CD4-positive, alpha-beta T cell (primary cell): ENCODE measurements at regions not wholly inside any gene's neighbourhood (a gene's known extent, or its start where the extent isn't known, plus 50 kb on each side); places are given as distances from the start of the nearest gene placed in this dataset.
"Not testable (repeated sequence)": the region's sequence is repeated elsewhere in the genome, so short reads cannot be mapped to it uniquely, and the experiment has no call there.

Source experiments
- ATAC-seq: fragments of 200-7000 bp; cut with Tn5 transposase; one replicate; pipeline ENCODE4 v1.10.0; 2022; ENCODE audit warnings: mild to moderate bottlenecking; ENCODE audit not compliant: poor library complexity
- CTCF ChIA-PET: fragments of 350-600 bp; sonication (Branson Sonifier 250); formaldehyde crosslinking; loops from one replicate; lab custom pipeline; 2021; ENCODE audit warnings: antibody characterized with exemption, inconsistent platforms; lab: Charles Lee
- POLR2A ChIA-PET: fragments of 350-600 bp; sonication (Branson Sonifier 250); formaldehyde crosslinking; loops from one replicate; lab custom pipeline; 2021; ENCODE audit warnings: antibody characterized with exemption, inconsistent platforms; lab: Charles Lee
- DNase-seq, 14 experiments: peaks; one replicate each; pipeline ENCODE4 v3.0.0-alpha.2; 2013 to 2020; ENCODE audit warnings: mixed read lengths in 2 of 14
- H3K27ac ChIP-seq, 2 donors: one replicate each; pipeline versions ENCODE4 v1.5.1 to v1.7.0; 2013; ENCODE audit warnings: low read length in 2 of 2, low read depth in 1 of 2, mild to moderate bottlenecking in 1 of 2
- H3K27me3 ChIP-seq, 2 experiments: 1 replicate in 1 of 2; 2 replicates in 1 of 2; pipeline versions ENCODE4 v1.6.1 to v1.7.0; 2013; ENCODE audit warnings: low read length in 2 of 2, control low read depth in 1 of 2, mild to moderate bottlenecking in 1 of 2, moderate library complexity in 1 of 2; ENCODE audit not compliant: insufficient read depth in 2 of 2, control insufficient read depth in 1 of 2
- H3K36me3 ChIP-seq: one replicate; pipeline ENCODE4 v1.6.1; 2013; ENCODE audit warnings: low read length, control low read depth; ENCODE audit not compliant: insufficient read depth
- H3K4me1 ChIP-seq: one replicate; pipeline ENCODE4 v1.6.1; 2013; ENCODE audit warnings: low read length, control low read depth; ENCODE audit not compliant: insufficient read depth
- H3K4me3 ChIP-seq: one replicate; pipeline ENCODE4 v1.5.1; 2013; ENCODE audit warnings: mild to moderate bottlenecking, low read length, moderate library complexity
- H3K9me3 ChIP-seq, 2 experiments: 1 replicate in 1 of 2; 2 replicates in 1 of 2; pipeline versions ENCODE4 v1.6.1 to v1.7.0; 2013; ENCODE audit warnings: low read length in 2 of 2, mild to moderate bottlenecking in 2 of 2, control low read depth in 1 of 2, moderate library complexity in 1 of 2; ENCODE audit not compliant: control insufficient read depth in 1 of 2, insufficient read depth in 1 of 2
- H3K27ac Mint-ChIP-seq: one replicate; pipeline ENCODE4 v1.8.0; 2020; ENCODE audit warnings: mixed read lengths
- H3K27me3 Mint-ChIP-seq: one replicate; pipeline ENCODE4 v1.8.0; 2021; ENCODE audit warnings: mixed read lengths
- H3K36me3 Mint-ChIP-seq: one replicate; pipeline ENCODE4 v1.8.0; 2021; ENCODE audit warnings: low read depth, mixed read lengths
- H3K4me1 Mint-ChIP-seq: one replicate; pipeline ENCODE4 v1.8.0; 2021; ENCODE audit warnings: low read depth, mixed read lengths
- H3K4me3 Mint-ChIP-seq: one replicate; pipeline ENCODE4 v1.8.0; 2020; ENCODE audit warnings: mild to moderate bottlenecking, mixed read lengths
- H3K9me3 Mint-ChIP-seq: one replicate; pipeline ENCODE4 v1.8.0; 2020; ENCODE audit warnings: mixed read lengths
- intact Hi-C, 2 experiments: fragments of 100-400 bp; cut with DNase I in 1 of 2; cut with micrococcal nuclease in 1 of 2; formaldehyde crosslinking; loops; one replicate each; pipeline versions ENCODE4 v1.15.1 to v1.9.0; 2023 to 2025; cut with DNase I, micrococcal nuclease
- TF ChIP-seq, protein P1 (sequence below): fragments of 200-600 bp; IDR thresholded peaks from one replicate; pipeline ENCODE4 v1.8.0; 2022; ENCODE audit warnings: antibody characterized with exemption, mild to moderate bottlenecking

DNA sequence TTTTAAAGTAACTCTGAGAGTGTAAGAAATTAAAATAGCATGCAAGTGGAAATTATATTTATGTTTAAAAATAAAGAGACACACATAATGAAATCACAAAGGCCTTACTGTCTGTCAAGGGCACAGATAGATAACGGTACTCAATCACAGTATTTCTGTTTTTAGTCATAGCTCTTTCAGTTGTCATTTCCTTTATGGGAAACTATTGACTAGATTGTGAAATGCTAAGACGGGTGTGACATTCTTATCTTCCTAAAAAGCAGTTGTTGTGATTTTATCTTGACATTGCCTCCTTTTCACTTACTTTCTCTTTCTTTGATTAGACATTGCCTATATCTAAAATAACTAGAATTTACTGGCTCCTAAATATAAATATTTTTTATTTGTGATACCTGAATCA lies 100.1 kb upstream of the PLSCR5 start:
- Histone ChIP-seq H3K27ac (no peak overlapping the region), H3K4me3 (no peak overlapping the region), H3K9me3 (peaks cover 0 to 9% of the 10 kb centered on the region in 2 experiments), H3K4me1 (no peaks in the 10 kb centered on the region), H3K27me3 (no peaks in the 10 kb centered on the region), H3K36me3 (no peaks in the 10 kb centered on the region)
- TF ChIP-seq, protein P1, sequence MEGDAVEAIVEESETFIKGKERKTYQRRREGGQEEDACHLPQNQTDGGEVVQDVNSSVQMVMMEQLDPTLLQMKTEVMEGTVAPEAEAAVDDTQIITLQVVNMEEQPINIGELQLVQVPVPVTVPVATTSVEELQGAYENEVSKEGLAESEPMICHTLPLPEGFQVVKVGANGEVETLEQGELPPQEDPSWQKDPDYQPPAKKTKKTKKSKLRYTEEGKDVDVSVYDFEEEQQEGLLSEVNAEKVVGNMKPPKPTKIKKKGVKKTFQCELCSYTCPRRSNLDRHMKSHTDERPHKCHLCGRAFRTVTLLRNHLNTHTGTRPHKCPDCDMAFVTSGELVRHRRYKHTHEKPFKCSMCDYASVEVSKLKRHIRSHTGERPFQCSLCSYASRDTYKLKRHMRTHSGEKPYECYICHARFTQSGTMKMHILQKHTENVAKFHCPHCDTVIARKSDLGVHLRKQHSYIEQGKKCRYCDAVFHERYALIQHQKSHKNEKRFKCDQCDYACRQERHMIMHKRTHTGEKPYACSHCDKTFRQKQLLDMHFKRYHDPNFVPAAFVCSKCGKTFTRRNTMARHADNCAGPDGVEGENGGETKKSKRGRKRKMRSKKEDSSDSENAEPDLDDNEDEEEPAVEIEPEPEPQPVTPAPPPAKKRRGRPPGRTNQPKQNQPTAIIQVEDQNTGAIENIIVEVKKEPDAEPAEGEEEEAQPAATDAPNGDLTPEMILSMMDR: no peak
- Mint-ChIP-seq H3K9me3 (no peaks in the 10 kb centered on the region), H3K27me3 (no peaks in the 10 kb centered on the region), H3K4me1 (no peaks in the 10 kb centered on the region), H3K4me3 (no peak overlapping the region), H3K27ac (no peak overlapping the region), H3K36me3 (no peaks in the 10 kb centered on the region)
- DNase-seq (no peak), ATAC-seq (no peak)
- intact Hi-C loops: no loop called here
- ChIA-PET CTCF (no interaction called here), POLR2A (no interaction called here)

DNA sequence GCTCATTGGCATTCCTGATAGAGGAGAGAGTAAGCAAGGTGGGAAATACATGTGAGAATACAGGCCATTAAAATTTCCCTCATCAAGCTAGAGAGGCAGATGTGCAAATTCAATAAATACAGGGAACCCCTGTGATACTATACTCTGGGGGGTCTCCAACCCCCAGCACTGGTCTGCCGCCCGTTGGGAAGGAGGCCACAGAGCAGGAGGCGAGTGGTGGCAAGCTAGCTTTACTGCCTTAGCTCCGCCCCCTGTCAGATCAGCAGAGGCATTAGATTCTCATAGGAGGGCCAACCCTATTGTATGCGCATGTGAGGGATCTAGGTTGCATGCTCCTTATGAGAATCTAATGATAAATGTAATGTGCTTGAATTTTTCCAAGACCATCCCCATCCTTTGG lies 97.1 kb upstream of the PLSCR5 start:
- no peak for DNase-seq
- H3K9me3 Mint-ChIP-seq: no peaks in the 10 kb centered on the region
- CTCF ChIA-PET: no interaction called here
- Histone ChIP-seq H3K4me3 (no peak overlapping the region), H3K36me3 (no peaks in the 10 kb centered on the region), H3K9me3 (peaks cover 0 to 9% of the 10 kb centered on the region in 2 experiments), H3K27me3 (no peaks in the 10 kb centered on the region), H3K4me1 (no peaks in the 10 kb centered on the region), H3K27ac (no peak overlapping the region)
- POLR2A ChIA-PET: no interaction called here
- H3K36me3 Mint-ChIP-seq: no peaks in the 10 kb centered on the region
- no peak overlapping the region for H3K4me3 Mint-ChIP-seq
- H3K27me3 Mint-ChIP-seq: no peaks in the 10 kb centered on the region
- intact Hi-C loops: no loop called here
- no peak overlapping the region for H3K27ac Mint-ChIP-seq
- TF ChIP-seq, protein P1: no peak
- ATAC-seq: no peak
- no peaks in the 10 kb centered on the region for H3K4me1 Mint-ChIP-seq

DNA sequence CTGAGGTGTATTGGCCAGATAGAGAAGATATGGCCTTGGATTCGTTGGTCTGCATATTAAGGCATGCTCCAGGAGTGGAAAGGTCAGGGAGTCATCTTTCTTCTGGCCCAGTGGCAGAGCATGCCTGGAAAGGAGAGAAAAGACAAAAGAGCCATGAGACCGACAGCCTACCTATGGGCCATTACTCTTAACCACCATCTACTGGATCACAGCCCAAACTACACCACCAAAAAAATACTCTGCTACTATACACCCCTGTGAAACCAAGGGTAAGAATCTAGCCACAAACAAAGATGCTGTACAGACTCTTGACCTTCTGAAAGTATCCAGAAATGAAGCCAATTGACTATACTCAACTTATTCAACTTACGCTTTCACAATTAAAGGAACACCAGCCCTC lies 96.1 kb upstream of the PLSCR5 start:
- no peaks in the 10 kb centered on the region for H3K36me3 ChIP-seq
- CTCF ChIA-PET: no interaction called here
- H3K36me3 Mint-ChIP-seq: no peaks in the 10 kb centered on the region
- no peaks in the 10 kb centered on the region for H3K27me3 Mint-ChIP-seq
- no peak overlapping the region for H3K4me3 Mint-ChIP-seq
- H3K4me1 Mint-ChIP-seq: no peaks in the 10 kb centered on the region
- POLR2A ChIA-PET: no interaction called here
- no peaks in the 10 kb centered on the region for H3K4me1 ChIP-seq
- ATAC-seq: no peak
- TF ChIP-seq, protein P1: no peak
- H3K27me3 ChIP-seq: no peaks in the 10 kb centered on the region
- intact Hi-C loops: no loop called here
- DNase-seq: no peak
- no peak overlapping the region for H3K27ac ChIP-seq
- no peak overlapping the region for H3K4me3 ChIP-seq
- no peaks in the 10 kb centered on the region for H3K9me3 Mint-ChIP-seq
- peaks cover 0 to 9% of the 10 kb centered on the region in 2 experiments for H3K9me3 ChIP-seq
- no peak overlapping the region for H3K27ac Mint-ChIP-seq

DNA sequence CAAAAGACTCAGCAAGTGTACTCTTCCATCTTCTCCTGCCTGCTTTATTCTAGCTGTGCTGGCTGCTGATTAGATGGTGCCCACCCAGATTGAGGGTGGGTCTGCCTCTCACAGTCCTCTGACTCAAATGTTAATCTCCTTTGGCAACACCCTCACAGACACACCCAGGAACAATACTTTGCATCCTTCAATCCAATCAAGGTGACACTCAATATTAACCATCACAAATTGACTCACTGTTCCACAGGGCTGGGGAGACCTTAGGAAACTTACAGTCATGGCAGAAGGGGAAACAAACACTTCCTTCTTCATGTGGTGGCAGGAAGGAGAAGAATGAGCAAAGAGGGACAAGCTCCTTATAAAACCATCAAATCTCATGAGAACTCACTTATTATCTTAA lies 94.9 kb upstream of the PLSCR5 start:
- H3K9me3 Mint-ChIP-seq, DNase-seq, H3K36me3 Mint-ChIP-seq, H3K27ac Mint-ChIP-seq, H3K27me3 ChIP-seq, H3K4me3 ChIP-seq, H3K4me1 ChIP-seq, H3K27me3 Mint-ChIP-seq, POLR2A ChIA-PET, H3K36me3 ChIP-seq, H3K4me3 Mint-ChIP-seq, ATAC-seq, CTCF ChIA-PET, H3K4me1 Mint-ChIP-seq, H3K27ac ChIP-seq, intact Hi-C loops, H3K9me3 ChIP-seq: not testable (repeated sequence)
